H1 (cell line): ENCODE measurements at regions not wholly inside any gene's neighbourhood (a gene's known extent, or its start where the extent isn't known, plus 50 kb on each side); places are given as distances from the start of the nearest gene placed in this dataset.

Source experiments
- EP300 ChIP-seq, 2 experiments: IDR thresholded peaks; 1 replicate in 1 of 2; 2 replicates in 1 of 2; pipeline ENCODE4 v1.6.1; 2011 to 2012; ENCODE audit warnings: low read depth in 2 of 2, low read length in 2 of 2, mild to moderate bottlenecking in 2 of 2, borderline replicate concordance in 1 of 2, inconsistent platforms in 1 of 2, moderate library complexity in 1 of 2
- GABPA ChIP-seq: IDR thresholded peaks from 2 replicates; pipeline ENCODE4 v1.6.1; 2011; ENCODE audit warnings: mild to moderate bottlenecking, low read length, moderate library complexity, borderline replicate concordance; ENCODE audit not compliant: insufficient read depth
- JUND ChIP-seq: IDR thresholded peaks from 2 replicates; pipeline ENCODE4 v1.6.1; 2011; ENCODE audit warnings: mild to moderate bottlenecking, improper control_type of control experiment, low read length
- POLR2A ChIP-seq, 2 experiments: IDR thresholded peaks; 1 replicate in 1 of 2; 2 replicates in 1 of 2; pipeline ENCODE4 v1.6.1; 2011; ENCODE audit warnings: low read depth in 2 of 2, low read length in 2 of 2, mild to moderate bottlenecking in 2 of 2; ENCODE audit errors: control extremely low read depth in 1 of 2
- POLR2AphosphoS5 ChIP-seq: IDR thresholded peaks from 2 replicates; pipeline ENCODE4 v1.6.1; 2011; ENCODE audit warnings: low read depth, low read length
- RFX5 ChIP-seq: IDR thresholded peaks from 2 replicates; pipeline ENCODE4 v1.6.1; 2011; ENCODE audit warnings: low read depth, low read length, improper control_type of control experiment, borderline replicate concordance
- SP2 ChIP-seq: IDR thresholded peaks from 2 replicates; pipeline ENCODE4 v1.6.1; 2012; ENCODE audit warnings: mild to moderate bottlenecking, low read length, inconsistent platforms
- TAF7 ChIP-seq: optimal IDR thresholded peaks from 2 replicates; pipeline ENCODE3; 2011; ENCODE audit warnings: low read depth, mild to moderate bottlenecking, inconsistent platforms, low read length, moderate library complexity, borderline replicate concordance
- YY1 ChIP-seq: IDR thresholded peaks from 2 replicates; pipeline ENCODE4 v1.6.1; 2011; ENCODE audit warnings: low read depth, mild to moderate bottlenecking, low read length
- TF ChIP-seq, protein P1 (sequence below), 3 experiments: IDR thresholded peaks; 1 replicate in 2 of 3; 2 replicates in 1 of 3; pipeline versions ENCODE4 v1.5.1 to v1.6.1; 2011; ENCODE audit warnings: low read length in 3 of 3, mild to moderate bottlenecking in 3 of 3, inconsistent platforms in 2 of 3, low read depth in 1 of 3, moderate library complexity in 1 of 3; ENCODE audit not compliant: insufficient read depth in 1 of 3; ENCODE audit errors: control extremely low read depth in 1 of 3
- TF ChIP-seq, protein P2 (sequence below): IDR thresholded peaks from 2 replicates; pipeline ENCODE4 v1.6.1; 2011; ENCODE audit warnings: low read depth, mild to moderate bottlenecking, low read length; ENCODE audit not compliant: insufficient read depth

- TF ChIP-seq POLR2A (IDR thresholded peaks at IDR 0.05; ENCODE audit: control extremely low read depth in 1 of 2, low read depth in 2 of 2, low read length in 2 of 2) = no peak
- TF ChIP-seq, protein P1, sequence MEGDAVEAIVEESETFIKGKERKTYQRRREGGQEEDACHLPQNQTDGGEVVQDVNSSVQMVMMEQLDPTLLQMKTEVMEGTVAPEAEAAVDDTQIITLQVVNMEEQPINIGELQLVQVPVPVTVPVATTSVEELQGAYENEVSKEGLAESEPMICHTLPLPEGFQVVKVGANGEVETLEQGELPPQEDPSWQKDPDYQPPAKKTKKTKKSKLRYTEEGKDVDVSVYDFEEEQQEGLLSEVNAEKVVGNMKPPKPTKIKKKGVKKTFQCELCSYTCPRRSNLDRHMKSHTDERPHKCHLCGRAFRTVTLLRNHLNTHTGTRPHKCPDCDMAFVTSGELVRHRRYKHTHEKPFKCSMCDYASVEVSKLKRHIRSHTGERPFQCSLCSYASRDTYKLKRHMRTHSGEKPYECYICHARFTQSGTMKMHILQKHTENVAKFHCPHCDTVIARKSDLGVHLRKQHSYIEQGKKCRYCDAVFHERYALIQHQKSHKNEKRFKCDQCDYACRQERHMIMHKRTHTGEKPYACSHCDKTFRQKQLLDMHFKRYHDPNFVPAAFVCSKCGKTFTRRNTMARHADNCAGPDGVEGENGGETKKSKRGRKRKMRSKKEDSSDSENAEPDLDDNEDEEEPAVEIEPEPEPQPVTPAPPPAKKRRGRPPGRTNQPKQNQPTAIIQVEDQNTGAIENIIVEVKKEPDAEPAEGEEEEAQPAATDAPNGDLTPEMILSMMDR (IDR thresholded peaks at IDR 0.05; ENCODE audit: control extremely low read depth in 1 of 3, insufficient read depth in 1 of 3, low read depth in 1 of 3, low read length in 3 of 3) = no peak
- TF ChIP-seq EP300 (IDR thresholded peaks at IDR 0.05; ENCODE audit: borderline replicate concordance in 1 of 2, low read depth in 2 of 2, low read length in 2 of 2) = no peak
- TF ChIP-seq JUND = no peak
- no peak for TF ChIP-seq RFX5
- TF ChIP-seq SP2 = no peak
- no peak for TF ChIP-seq POLR2AphosphoS5
- no peak for TF ChIP-seq YY1
- TF ChIP-seq, protein P2, sequence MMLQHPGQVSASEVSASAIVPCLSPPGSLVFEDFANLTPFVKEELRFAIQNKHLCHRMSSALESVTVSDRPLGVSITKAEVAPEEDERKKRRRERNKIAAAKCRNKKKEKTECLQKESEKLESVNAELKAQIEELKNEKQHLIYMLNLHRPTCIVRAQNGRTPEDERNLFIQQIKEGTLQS = no peak
- TF ChIP-seq TAF7 = no peak
- no peak for TF ChIP-seq GABPA
These were observed 292.5 kb upstream of the SNX7 start for GRCh38 chr1:98368995-98369394.
